HFFc6 (cell line): ENCODE measurements at regions not wholly inside any gene's neighbourhood (a gene's known extent, or its start where the extent isn't known, plus 50 kb on each side); places are given as distances from the start of the nearest gene placed in this dataset.
A peak's percentile ranks its signal among the peaks of the same experiment; 100 is the strongest.

Experiments used
- DNase-seq: peaks from one replicate; pipeline ENCODE4 v3.0.0-alpha.2; 2018
- H3K27ac Mint-ChIP-seq: 2 replicates; pipeline ENCODE4 v1.8.0; 2020; ENCODE audit warnings: mild to moderate bottlenecking, mixed read lengths
- H3K27me3 Mint-ChIP-seq: 2 replicates; pipeline ENCODE4 v1.8.0; 2021; ENCODE audit warnings: mild to moderate bottlenecking, moderate library complexity, mixed read lengths; ENCODE audit not compliant: insufficient read depth
- H3K36me3 Mint-ChIP-seq: 2 replicates; pipeline ENCODE4 v1.8.0; 2021; ENCODE audit warnings: low read depth, mixed read lengths
- H3K4me1 Mint-ChIP-seq: 2 replicates; pipeline ENCODE4 v1.8.0; 2020; ENCODE audit warnings: low read depth, mixed read lengths
- H3K4me3 Mint-ChIP-seq: 2 replicates; pipeline ENCODE4 v1.8.0; 2020; ENCODE audit warnings: mild to moderate bottlenecking, moderate library complexity, mixed read lengths
- H3K9me3 Mint-ChIP-seq: 2 replicates; pipeline ENCODE4 v1.8.0; 2020; ENCODE audit warnings: mild to moderate bottlenecking, mixed read lengths
- CTCF ChIP-seq: fragments of 200-600 bp; sonication (generic); IDR thresholded peaks from 2 replicates; pipeline ENCODE4 v1.5.0; 2021; ENCODE audit warnings: antibody characterized with exemption, mild to moderate bottlenecking

DNA sequence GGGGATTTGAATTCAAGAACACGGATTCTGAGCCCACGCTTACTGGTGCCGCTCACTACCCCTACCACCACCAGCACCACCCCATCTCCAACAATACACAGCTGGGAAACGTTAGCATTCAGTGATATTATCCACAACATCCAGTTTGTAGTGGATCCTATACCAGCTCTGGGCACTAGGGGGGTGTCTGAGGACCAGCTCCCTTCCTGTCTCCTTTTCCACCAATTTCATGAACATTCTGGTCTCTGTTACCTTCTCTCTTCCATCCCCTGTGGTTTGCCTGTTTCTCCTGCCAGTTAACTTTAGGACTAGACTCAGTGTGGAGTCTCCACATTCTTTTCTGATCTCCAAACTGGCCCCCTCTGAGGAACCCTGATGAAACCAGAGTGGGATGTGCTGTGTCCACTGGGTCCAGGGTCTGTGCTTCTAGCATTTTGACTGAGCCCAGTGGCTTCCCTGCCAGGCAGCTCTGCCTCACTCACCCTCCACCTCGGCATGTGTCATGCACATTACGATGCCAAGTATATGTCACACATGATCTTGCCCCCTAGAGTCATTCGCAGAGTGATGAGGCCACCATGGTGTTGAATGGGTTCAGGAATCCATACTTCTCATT is 187.0 kb upstream of the CDH13 start:
- H3K36me3 Mint-ChIP-seq = no peaks in the 10 kb centered on the region
- peak; percentile 37 for TF ChIP-seq CTCF
- no peaks in the 10 kb centered on the region for H3K4me1 Mint-ChIP-seq
- H3K9me3 Mint-ChIP-seq = peaks cover 21% of the 10 kb centered on the region
- no peak overlapping the region for H3K4me3 Mint-ChIP-seq
- peaks cover 1% of the 10 kb centered on the region; the same call in 1 of the 2 replicates for H3K27me3 Mint-ChIP-seq
- no peak overlapping the region for H3K27ac Mint-ChIP-seq
- DNase-seq = no peak

DNA sequence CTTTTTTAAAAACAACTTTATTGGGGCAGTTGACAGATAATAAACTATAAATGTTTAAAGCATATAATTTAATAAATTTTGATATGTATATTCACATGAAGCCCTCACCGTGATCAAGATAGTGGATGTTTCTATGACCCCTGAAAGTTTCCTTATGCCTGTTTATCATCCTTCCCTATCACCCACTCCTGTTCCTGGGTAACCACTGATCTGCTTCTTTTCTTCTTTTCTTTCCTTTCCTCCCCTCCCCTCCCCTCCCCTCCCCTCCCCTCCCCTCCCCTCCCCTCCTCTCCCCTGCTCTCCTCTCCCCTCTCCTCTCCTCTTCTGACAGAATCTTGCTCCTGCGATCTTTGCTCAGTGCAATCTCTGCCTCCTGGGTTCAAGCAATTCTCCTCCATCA is 193.7 kb upstream of the CDH13 start:
- TF ChIP-seq CTCF = no peak
- H3K9me3 Mint-ChIP-seq = no peaks in the 10 kb centered on the region
- H3K27ac Mint-ChIP-seq = no peak overlapping the region
- 0 out of 2 replicates have a peak, but pooled peaks cover 1% of the 10 kb centered on the region for H3K27me3 Mint-ChIP-seq
- DNase-seq = no peak
- H3K4me1 Mint-ChIP-seq = no peaks in the 10 kb centered on the region
- no peak overlapping the region for H3K4me3 Mint-ChIP-seq
- H3K36me3 Mint-ChIP-seq = no peaks in the 10 kb centered on the region

DNA sequence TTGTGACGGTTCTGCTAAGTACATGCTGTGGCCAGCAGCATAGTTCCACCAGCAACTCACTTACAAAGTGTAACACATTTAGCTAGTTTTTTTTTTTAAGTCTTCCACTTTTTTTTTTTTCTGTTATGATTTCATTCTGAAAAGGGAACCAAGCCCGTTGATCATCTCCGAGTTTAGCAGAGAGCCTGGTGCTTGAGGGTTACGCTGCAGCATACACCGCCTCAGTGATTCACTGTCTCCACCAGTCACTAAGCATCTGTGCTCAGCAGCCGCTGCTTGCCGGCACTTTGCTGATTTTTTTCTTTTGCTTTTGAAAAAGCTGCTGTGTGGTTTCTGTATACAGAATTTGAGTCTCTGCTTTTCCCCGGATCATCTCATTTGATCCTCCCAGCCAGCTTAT is 194.5 kb upstream of the CDH13 start:
- H3K4me3 Mint-ChIP-seq = no peak overlapping the region
- no peaks in the 10 kb centered on the region for H3K36me3 Mint-ChIP-seq
- H3K4me1 Mint-ChIP-seq = no peaks in the 10 kb centered on the region
- TF ChIP-seq CTCF = no peak
- no peak for DNase-seq
- H3K27me3 Mint-ChIP-seq = 0 out of 2 replicates have a peak, but pooled peaks cover 1% of the 10 kb centered on the region
- H3K27ac Mint-ChIP-seq = no peak overlapping the region
- no peaks in the 10 kb centered on the region for H3K9me3 Mint-ChIP-seq

GRCh38 chr16:82425661-82426060 is 201.1 kb upstream of the CDH13 start:
- Mint-ChIP-seq H3K36me3 (no peaks in the 10 kb centered on the region), H3K4me1 (no peaks in the 10 kb centered on the region), H3K27ac (no peak overlapping the region), H3K27me3 (no peaks in the 10 kb centered on the region), H3K4me3 (no peak overlapping the region), H3K9me3 (peaks cover 6% of the 10 kb centered on the region)
- TF ChIP-seq CTCF = no peak
- DNase-seq = no peak

DNA sequence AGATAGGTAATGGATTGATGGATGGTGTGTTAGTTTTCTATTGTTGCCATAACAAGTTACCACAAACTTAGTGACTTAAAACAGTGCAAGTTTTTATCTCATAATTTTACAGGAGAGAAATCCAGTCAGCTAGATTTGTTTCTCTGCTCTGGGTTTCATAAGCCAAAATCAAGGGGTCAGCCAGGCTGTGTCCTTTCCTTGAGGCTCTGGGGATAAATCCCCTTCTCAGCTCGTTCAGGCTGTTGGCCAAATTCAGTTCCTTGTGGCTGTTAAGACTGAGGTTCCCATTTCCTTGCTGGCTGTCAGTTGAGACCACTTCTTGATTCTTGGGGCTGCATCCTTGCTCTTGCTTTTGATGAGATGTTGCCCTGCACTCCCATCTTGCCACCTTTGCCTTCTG is 204.9 kb upstream of the CDH13 start:
- no peak for DNase-seq
- H3K27me3 Mint-ChIP-seq = peaks cover 2% of the 10 kb centered on the region; the same call in 1 of the 2 replicates
- H3K9me3 Mint-ChIP-seq = peaks cover 6% of the 10 kb centered on the region
- H3K36me3 Mint-ChIP-seq = no peaks in the 10 kb centered on the region
- H3K27ac Mint-ChIP-seq = no peak overlapping the region
- no peak for TF ChIP-seq CTCF
- H3K4me3 Mint-ChIP-seq = no peak overlapping the region
- no peaks in the 10 kb centered on the region for H3K4me1 Mint-ChIP-seq
